Liver (tissue), 8 donors: ENCODE measurements at regions not wholly inside any gene's neighbourhood (a gene's known extent, or its start where the extent isn't known, plus 50 kb on each side); places are given as distances from the start of the nearest gene placed in this dataset. TPM values are rescaled to one million over a fixed set of nuclear protein-coding genes. Genes with fewer than 3 reads are reported as not detected.
"Not testable (repeated sequence)": the region's sequence is repeated elsewhere in the genome, so short reads cannot be mapped to it uniquely, and the experiment has no call there.

Experiments used
- DNase-seq: peaks from one replicate; pipeline ENCODE4 v3.0.0-alpha.2; 2017; ENCODE audit warnings: low spot score
- H3K27ac ChIP-seq, 2 donors: one replicate each; pipeline ENCODE4 v1.7.0; 2013; ENCODE audit warnings: inconsistent platforms in 2 of 2, low read length in 2 of 2, control low read depth in 1 of 2, low read depth in 1 of 2, mild to moderate bottlenecking in 1 of 2
- H3K27me3 ChIP-seq, 4 donors: one replicate each; pipeline versions ENCODE4 v1.6.1 to v1.7.0; 2013; ENCODE audit warnings: low read length in 3 of 4, inconsistent platforms in 1 of 4, mild to moderate bottlenecking in 1 of 4, moderate library complexity in 1 of 4; ENCODE audit not compliant: control insufficient read depth in 4 of 4, insufficient read depth in 4 of 4
- H3K36me3 ChIP-seq, 4 donors: one replicate each; pipeline versions ENCODE4 v1.6.1 to v1.7.0; 2013; ENCODE audit warnings: low read length in 3 of 4, mild to moderate bottlenecking in 3 of 4, low read depth in 1 of 4, moderate library complexity in 1 of 4; ENCODE audit not compliant: control insufficient read depth in 4 of 4, insufficient read depth in 3 of 4
- H3K4me1 ChIP-seq, 4 donors: one replicate each; pipeline versions ENCODE4 v1.6.1 to v1.7.0; 2013; ENCODE audit warnings: low read length in 3 of 4, mild to moderate bottlenecking in 3 of 4, moderate library complexity in 1 of 4; ENCODE audit not compliant: control insufficient read depth in 4 of 4, insufficient read depth in 4 of 4
- H3K4me3 ChIP-seq, 3 donors: one replicate each; pipeline versions ENCODE4 v1.6.1 to v1.7.0; 2013; ENCODE audit warnings: low read length in 3 of 3, control low read depth in 1 of 3, low read depth in 1 of 3, mild to moderate bottlenecking in 1 of 3
- H3K9ac ChIP-seq, 2 donors: one replicate each; pipeline ENCODE4 v1.7.0; 2013; ENCODE audit warnings: low read length in 2 of 2, mild to moderate bottlenecking in 2 of 2, moderate library complexity in 2 of 2, control low read depth in 1 of 2, low read depth in 1 of 2
- H3K9me3 ChIP-seq, 4 donors: one replicate each; pipeline versions ENCODE4 v1.6.1 to v1.7.0; 2013; ENCODE audit warnings: low read length in 3 of 4; ENCODE audit not compliant: control insufficient read depth in 4 of 4
- JUND ChIP-seq, 2 donors: IDR thresholded peaks; 2 replicates each; pipeline ENCODE4 v1.6.1; 2016; ENCODE audit warnings: antibody characterized with exemption in 2 of 2
- MAX ChIP-seq: IDR thresholded peaks from 2 replicates; pipeline ENCODE4 v1.6.1; 2016; ENCODE audit warnings: antibody characterized with exemption
- YY1 ChIP-seq: IDR thresholded peaks from 2 replicates; pipeline ENCODE4 v1.6.1; 2016; ENCODE audit warnings: antibody characterized with exemption, mild to moderate bottlenecking
- WGBS: extraction: QIAGEN DNeasy Blood & Tissue Kit; methylation state at CpG from one replicate; pipeline ENCODE4 v1.1.7; 2013; 5-methylcytosine and 5-hydroxymethylcytosine counted together
- small RNA-seq: library from RNA; depleted of rRNA; stranded (forward); fragments of <200 nt; gene quantifications from one replicate; pipeline ENCODE3, GENCODE V24; 2014
- donor health status: healthy.
- donor health status: healthy.
- donor health status: healthy.
- donor health status: healthy.

- Histone ChIP-seq H3K9me3 (no peaks in the 10 kb centered on the region), H3K9ac (no peak overlapping the region), H3K27me3 (no peaks in the 10 kb centered on the region), H3K27ac (no peak overlapping the region), H3K36me3 (no peaks in the 10 kb centered on the region), H3K4me3 (no peak overlapping the region), H3K4me1 (no peaks in the 10 kb centered on the region)
- DNase-seq = no peak
- 68% methylated on average over 1 of the region's 1 CpG for WGBS
- TF ChIP-seq MAX (no peak), JUND (IDR thresholded peaks at IDR 0.05) (no peak), YY1 (no peak)
These were observed 53.5 kb upstream of the CDH9 start for GRCh38 chr5:27091858-27092257.

GRCh38 chr5:27088822-27089221, 50.4 kb upstream of the CDH9 start:
- not testable (repeated sequence) for H3K27me3 ChIP-seq, DNase-seq, H3K9me3 ChIP-seq, H3K4me1 ChIP-seq, H3K36me3 ChIP-seq, H3K9ac ChIP-seq, H3K27ac ChIP-seq, H3K4me3 ChIP-seq
- 91% methylated on average over 4 of the region's 4 CpGs for WGBS

Small RNAs in the stretch of these regions (small RNA-seq; reads per million reads assigned to genes)
- gene AC010385.1 (not detected), gene AC010385.3 (not detected), gene AC026421.1 (not detected), gene AC114300.1 (not detected), gene LSP1P3 (not detected), gene RF00425 (not detected), gene RNU6-738P (not detected), gene RNU6-909P (not detected), gene UBL5P1 (not detected)
